Testis (tissue), 2 donors: ENCODE measurements at regions not wholly inside any gene's neighbourhood (a gene's known extent, or its start where the extent isn't known, plus 50 kb on each side); places are given as distances from the start of the nearest gene placed in this dataset.

ENCODE experiments used
- POLR2A ChIP-seq: fragments of 450-650 bp; IDR thresholded peaks from one replicate; pipeline ENCODE4 v1.6.1; 2017; ENCODE audit warnings: antibody characterized with exemption, mild to moderate bottlenecking, moderate library complexity
- TF ChIP-seq, protein P1 (sequence below), 3 experiments: fragments of 450-650 bp in 2 of 3; fragments of 200-600 bp in 1 of 3; sonication (generic) in 1 of 3; IDR thresholded peaks; one replicate each; pipeline ENCODE4 v1.5.1; 2016 to 2019; ENCODE audit warnings: antibody characterized with exemption in 3 of 3, mild to moderate bottlenecking in 2 of 3, moderate library complexity in 1 of 3

DNA sequence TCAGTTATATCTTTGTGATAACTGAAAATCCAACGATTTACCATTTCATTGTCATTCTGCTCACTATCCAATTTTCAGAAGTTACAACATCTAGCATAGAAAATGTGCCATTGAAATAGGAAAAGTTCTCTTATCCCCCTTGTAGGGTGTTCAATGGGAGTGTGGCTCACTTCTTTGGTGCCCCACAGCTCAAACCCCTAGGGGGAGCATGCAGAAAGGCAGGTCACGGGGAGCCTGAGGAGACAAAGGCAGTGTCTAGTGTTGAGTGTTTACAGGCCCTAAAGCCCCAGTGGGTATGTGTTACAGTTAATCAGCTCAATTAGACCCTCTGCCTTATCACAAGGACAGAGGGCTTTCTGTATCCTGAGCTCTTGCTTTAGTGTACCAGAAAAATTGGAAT lies 243.4 kb upstream of the GRID2 start:
- TF ChIP-seq, protein P1, sequence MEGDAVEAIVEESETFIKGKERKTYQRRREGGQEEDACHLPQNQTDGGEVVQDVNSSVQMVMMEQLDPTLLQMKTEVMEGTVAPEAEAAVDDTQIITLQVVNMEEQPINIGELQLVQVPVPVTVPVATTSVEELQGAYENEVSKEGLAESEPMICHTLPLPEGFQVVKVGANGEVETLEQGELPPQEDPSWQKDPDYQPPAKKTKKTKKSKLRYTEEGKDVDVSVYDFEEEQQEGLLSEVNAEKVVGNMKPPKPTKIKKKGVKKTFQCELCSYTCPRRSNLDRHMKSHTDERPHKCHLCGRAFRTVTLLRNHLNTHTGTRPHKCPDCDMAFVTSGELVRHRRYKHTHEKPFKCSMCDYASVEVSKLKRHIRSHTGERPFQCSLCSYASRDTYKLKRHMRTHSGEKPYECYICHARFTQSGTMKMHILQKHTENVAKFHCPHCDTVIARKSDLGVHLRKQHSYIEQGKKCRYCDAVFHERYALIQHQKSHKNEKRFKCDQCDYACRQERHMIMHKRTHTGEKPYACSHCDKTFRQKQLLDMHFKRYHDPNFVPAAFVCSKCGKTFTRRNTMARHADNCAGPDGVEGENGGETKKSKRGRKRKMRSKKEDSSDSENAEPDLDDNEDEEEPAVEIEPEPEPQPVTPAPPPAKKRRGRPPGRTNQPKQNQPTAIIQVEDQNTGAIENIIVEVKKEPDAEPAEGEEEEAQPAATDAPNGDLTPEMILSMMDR (IDR thresholded peaks at IDR 0.05) = no peak
- no peak for TF ChIP-seq POLR2A
